GM21576 (cell line): ENCODE measurements at regions not wholly inside any gene's neighbourhood (a gene's known extent, or its start where the extent isn't known, plus 50 kb on each side); places are given as distances from the start of the nearest gene placed in this dataset.
A peak's percentile ranks its signal among the peaks of the same experiment; 100 is the strongest.

ENCODE experiments used
- ATAC-seq: cut with Tn5 transposase; IDR thresholded peaks from one replicate; pipeline ENCODE4 v1.9.1; 2021; ENCODE audit warnings: mild to moderate bottlenecking, moderate library complexity; ENCODE audit not compliant: unreplicated experiment

DNA sequence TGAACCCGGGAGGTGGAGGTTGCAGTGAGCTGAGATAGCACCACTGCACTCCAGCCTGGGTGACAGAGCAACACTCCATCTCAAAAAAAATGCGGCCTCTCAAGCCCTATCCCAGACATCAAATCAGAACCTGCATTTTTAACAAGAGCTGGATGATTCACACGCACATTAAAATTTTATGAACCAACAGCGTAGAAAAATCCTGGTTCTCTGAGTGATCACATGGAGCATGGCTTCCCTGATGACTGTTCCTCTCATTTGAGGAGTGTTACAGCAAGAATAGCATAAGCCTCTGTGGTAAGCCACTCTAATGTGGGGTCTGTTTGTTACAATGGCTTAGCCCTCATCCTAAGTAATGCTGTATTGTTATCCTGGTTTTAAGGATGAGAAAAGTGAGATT lies 163.6 kb downstream of the BRMS1L start:
- no peak for ATAC-seq

GRCh38 chr14:35988972-35989690 lies 163.0 kb downstream of the BRMS1L start:
- no peak for ATAC-seq

DNA sequence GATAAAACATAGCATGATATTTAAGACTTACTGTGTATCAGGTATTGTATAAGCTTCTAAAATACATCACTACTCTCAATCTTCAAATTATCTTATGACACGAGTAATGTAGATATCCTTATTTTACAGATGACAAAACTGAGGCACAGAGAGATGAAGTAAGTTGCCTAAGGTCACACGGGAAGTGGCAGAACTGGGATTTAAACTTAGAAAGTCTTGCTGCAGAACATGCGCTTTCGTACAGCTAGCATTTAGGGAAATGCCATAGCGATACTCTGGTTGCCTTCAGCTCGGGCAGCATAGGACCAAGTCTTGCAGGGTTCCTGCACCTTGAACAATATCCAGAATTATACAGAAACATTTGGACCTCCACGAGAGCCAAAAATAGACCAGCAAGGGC lies 162.4 kb downstream of the BRMS1L start:
- ATAC-seq = no peak

DNA sequence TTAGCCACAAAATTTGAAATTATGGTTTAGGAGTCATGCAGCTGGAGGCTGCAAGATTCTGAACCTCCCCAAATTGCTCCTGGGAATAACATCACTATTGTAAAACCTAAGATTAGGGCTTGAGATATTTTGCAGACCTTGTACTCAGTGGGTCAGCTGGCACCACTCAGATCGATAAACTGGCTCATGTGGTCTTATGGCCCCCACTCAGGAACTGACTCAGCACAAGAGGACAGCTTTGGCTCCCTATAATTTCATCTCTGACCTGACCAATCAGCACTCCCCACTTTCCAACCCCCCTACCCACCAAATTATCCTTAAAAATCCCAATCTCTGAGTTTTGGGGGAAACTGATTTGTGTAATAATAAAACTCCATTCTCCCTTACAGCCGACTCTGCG lies 161.6 kb downstream of the BRMS1L start:
- no peak for ATAC-seq

DNA sequence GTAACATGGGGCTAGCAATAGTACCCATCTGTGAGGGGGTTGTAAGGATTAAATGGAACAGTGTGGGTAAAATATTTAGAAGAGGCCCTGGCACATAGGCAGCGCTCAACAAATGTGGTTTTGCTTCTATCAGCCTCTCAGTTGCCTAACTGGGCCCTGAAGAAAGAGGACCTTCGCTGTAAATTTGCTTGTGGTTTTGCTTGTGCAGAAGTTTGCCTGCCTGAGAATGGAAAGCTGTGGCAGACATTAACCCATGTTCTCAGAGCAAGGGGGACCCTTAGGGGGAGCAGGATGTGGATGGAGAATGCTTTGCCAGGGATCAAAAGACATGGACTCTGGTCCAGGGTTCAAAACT lies 160.1 kb downstream of the BRMS1L start:
- peak; percentile 63 for ATAC-seq

- no peak for ATAC-seq
Measured at GRCh38 chr14:35985474-35986218, 159.5 kb downstream of the BRMS1L start.

- no peak for ATAC-seq
Measured at GRCh38 chr14:35979531-35979930, 153.4 kb downstream of the BRMS1L start.

DNA sequence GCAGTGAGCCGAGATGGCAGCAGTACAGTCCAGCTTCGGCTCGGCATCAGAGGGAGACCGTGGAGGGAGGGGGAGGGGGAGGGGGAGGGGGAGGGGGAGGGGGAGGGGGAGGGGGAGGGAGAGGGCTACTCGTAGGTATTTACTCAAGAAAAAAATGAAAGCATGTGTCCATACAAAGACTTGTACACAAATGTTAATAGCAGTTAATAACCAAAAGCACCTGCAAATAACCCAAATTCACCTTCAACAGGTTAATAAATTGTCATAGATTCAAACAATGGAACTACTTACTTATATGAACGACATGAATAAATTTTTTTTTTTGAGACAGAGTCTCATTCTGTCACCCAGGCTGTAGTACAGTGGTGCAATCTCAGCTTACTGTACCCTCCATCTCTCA lies 152.4 kb downstream of the BRMS1L start:
- ATAC-seq = no peak

- ATAC-seq = no peak
Measured at GRCh38 chr14:35975814-35976213, 149.7 kb downstream of the BRMS1L start.

DNA sequence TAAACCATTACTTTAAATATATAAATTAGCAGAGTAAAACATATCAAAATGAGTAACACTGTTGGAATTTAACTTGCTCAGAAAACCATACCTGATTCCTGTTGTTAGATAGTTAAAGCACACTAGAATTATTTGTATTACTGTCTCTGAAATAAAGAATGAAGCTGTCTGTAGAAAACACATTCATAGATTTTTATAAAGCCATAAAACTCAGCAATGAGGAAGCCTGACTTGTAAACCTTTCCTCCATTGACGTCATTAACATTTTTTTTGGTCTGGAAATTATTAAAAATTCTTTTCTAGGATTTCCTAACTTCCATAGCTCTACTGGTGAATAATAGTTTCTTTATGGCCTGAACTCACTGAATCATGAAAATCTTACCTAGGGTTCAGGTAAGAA lies 147.6 kb downstream of the BRMS1L start:
- no peak for ATAC-seq

DNA sequence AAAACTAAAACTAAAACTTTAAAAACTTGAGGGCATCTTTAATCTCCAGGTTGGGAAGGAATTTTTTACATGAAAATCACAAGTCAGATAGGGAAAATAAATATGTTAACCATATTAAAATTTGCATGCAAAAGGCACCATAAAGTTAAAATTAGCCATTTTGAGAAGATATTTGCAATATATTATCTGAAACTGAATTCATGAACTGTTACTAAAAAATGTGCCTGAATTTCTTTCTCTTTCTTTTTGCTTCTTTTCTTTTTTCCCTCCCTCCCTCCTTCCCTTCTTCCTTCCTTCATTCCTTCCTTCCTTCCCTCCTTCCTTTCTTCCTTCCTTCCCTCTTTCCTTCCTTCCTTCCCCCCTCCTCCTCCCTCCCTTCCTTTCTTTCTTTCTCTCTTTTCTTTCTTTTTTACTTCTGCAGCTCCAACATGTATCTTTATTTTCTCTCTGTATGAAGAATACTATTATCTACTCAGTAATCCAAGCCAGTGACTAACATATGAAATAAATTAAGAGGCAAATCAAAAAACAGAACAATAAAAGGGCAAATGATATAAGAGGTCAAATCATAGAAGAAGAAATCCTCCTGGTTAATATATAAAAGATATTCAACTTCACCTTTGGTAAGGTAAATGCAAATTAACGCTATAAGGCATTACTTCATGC lies 146.0 kb downstream of the BRMS1L start:
- ATAC-seq = no peak

- no peak for ATAC-seq
Measured at GRCh38 chr14:35969310-35969709, 143.2 kb downstream of the BRMS1L start.

DNA sequence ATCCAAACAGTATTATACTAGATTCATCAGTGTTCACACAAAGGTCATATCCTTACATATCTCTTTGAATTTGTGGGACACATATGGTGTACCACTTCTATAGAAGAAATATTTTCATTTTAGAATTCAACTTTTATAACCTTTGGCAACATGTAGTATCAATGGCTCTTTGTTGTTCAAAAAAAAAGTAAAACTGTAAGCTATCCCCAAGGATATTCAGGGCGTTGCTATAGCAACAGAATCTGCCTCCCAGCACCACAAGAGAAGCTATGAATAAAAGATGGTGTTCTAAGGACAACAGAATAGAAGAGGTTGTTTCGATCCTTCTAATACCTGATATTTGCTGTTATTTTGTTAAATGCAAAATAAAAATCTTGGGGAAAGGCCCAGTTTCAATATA lies 139.3 kb downstream of the BRMS1L start:
- ATAC-seq = no peak

DNA sequence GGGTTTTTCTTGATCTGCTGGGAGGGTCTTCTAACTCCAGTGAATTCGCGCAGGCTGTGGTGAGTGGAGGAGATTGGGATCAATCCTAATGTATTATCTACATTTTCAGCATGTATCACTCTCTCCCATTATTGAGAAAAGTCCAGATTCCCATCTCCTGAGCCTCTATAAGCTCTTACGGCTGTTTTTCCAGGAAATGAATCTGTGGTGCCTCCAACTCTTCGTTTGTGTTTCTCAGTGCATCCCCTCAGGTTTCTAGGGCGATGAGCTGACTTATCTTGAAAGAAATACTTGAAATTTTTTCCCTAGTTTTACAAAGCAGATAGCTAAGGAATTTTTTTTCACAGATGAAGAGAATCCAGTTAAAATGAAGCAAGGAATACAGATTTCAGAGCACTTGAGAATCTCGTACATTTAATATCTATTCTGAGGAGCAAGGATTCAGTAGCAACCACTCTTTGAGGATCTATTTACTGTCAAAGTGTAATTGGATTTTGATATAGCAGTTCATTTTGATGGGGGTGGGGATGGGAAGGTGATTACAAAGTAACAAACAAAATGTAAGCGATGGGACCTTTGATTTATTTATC lies 138.7 kb downstream of the BRMS1L start:
- no peak for ATAC-seq

DNA sequence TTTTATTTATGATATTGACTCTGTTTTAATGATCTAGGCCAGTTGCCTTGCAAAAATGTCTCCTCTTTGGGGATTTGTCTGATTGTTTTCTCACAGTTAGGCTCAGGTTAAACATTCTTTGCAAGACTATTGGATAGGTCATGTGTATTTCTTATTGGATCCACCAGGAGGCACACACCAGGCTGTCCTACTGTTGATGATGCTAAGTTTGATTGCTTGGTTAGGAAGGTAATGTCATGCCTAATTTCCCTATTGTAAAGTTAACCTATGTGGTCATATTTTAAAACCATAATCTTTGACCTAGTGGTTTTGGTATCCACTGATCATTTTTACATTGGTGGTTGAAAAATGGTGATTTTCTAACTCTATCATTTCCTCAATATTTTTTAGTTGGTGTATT lies 137.1 kb downstream of the BRMS1L start:
- ATAC-seq = no peak

- ATAC-seq = no peak
Measured at GRCh38 chr14:35961697-35962274, 135.6 kb downstream of the BRMS1L start.

DNA sequence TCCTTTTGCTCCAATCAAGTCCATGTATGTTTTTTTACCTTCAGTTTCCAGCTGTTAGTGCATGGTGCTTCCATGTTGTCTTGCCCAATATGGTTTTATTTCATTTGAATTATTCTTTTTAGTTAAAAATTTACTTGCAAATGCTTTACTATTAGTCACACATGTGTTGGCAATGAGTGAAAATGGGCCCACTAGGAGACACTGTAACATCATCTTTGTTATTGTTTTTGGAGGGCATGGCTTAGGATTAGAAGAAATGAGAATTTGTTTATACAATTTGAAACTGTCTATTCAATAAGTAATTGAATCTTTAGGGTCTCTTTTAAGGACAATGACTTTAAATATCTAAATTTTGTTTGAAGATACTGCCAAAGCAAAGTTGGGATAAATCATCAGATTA lies 133.7 kb downstream of the BRMS1L start:
- ATAC-seq = no peak

- no peak for ATAC-seq
Measured at GRCh38 chr14:35958499-35958898, 132.4 kb downstream of the BRMS1L start.

GRCh38 chr14:35956376-35957085 lies 130.4 kb downstream of the BRMS1L start:
- ATAC-seq = no peak

GRCh38 chr14:35952584-35952983 lies 126.4 kb downstream of the BRMS1L start:
- no peak for ATAC-seq
